HFFc6 (cell line): ENCODE measurements at regions not wholly inside any gene's neighbourhood (a gene's known extent, or its start where the extent isn't known, plus 50 kb on each side); places are given as distances from the start of the nearest gene placed in this dataset.

ENCODE experiments used
- DNase-seq: peaks from one replicate; pipeline ENCODE4 v3.0.0-alpha.2; 2018
- H3K27ac Mint-ChIP-seq: 2 replicates; pipeline ENCODE4 v1.8.0; 2020; ENCODE audit warnings: mild to moderate bottlenecking, mixed read lengths
- H3K27me3 Mint-ChIP-seq: 2 replicates; pipeline ENCODE4 v1.8.0; 2021; ENCODE audit warnings: mild to moderate bottlenecking, moderate library complexity, mixed read lengths; ENCODE audit not compliant: insufficient read depth
- H3K36me3 Mint-ChIP-seq: 2 replicates; pipeline ENCODE4 v1.8.0; 2021; ENCODE audit warnings: low read depth, mixed read lengths
- H3K4me1 Mint-ChIP-seq: 2 replicates; pipeline ENCODE4 v1.8.0; 2020; ENCODE audit warnings: low read depth, mixed read lengths
- H3K4me3 Mint-ChIP-seq: 2 replicates; pipeline ENCODE4 v1.8.0; 2020; ENCODE audit warnings: mild to moderate bottlenecking, moderate library complexity, mixed read lengths
- H3K9me3 Mint-ChIP-seq: 2 replicates; pipeline ENCODE4 v1.8.0; 2020; ENCODE audit warnings: mild to moderate bottlenecking, mixed read lengths
- TF ChIP-seq, protein P1 (sequence below): fragments of 200-600 bp; sonication (generic); IDR thresholded peaks from 2 replicates; pipeline ENCODE4 v1.5.0; 2021; ENCODE audit warnings: antibody characterized with exemption, mild to moderate bottlenecking

DNA sequence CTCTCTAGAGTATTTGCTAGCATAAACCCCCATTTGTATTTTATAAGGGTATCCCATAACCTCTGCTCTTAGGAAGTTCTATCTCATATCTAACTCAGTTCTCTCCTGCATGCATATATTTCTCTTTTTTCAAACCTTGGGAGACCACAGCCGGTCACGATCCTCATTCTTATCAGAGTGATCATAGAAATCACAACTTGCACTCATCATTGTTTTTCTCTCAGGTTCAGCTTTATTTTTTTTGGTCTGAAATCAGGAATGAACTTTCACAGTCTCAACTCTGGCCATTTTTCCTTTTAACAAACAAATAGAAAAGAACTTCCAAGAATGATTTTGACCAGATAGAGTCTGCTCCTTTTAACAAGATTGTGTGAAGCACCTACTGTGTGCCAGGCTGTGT, 98.6 kb upstream of the BLID start:
- Mint-ChIP-seq H3K9me3 (no peaks in the 10 kb centered on the region), H3K4me1 (peaks cover 63% of the 10 kb centered on the region), H3K27ac (peak overlapping the region; percentile 78), H3K27me3 (no peaks in the 10 kb centered on the region), H3K4me3 (peak overlapping the region; percentile 5; the same call in 1 of the 2 replicates), H3K36me3 (no peaks in the 10 kb centered on the region)
- DNase-seq, result no peak
- TF ChIP-seq, protein P1, sequence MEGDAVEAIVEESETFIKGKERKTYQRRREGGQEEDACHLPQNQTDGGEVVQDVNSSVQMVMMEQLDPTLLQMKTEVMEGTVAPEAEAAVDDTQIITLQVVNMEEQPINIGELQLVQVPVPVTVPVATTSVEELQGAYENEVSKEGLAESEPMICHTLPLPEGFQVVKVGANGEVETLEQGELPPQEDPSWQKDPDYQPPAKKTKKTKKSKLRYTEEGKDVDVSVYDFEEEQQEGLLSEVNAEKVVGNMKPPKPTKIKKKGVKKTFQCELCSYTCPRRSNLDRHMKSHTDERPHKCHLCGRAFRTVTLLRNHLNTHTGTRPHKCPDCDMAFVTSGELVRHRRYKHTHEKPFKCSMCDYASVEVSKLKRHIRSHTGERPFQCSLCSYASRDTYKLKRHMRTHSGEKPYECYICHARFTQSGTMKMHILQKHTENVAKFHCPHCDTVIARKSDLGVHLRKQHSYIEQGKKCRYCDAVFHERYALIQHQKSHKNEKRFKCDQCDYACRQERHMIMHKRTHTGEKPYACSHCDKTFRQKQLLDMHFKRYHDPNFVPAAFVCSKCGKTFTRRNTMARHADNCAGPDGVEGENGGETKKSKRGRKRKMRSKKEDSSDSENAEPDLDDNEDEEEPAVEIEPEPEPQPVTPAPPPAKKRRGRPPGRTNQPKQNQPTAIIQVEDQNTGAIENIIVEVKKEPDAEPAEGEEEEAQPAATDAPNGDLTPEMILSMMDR, result no peak

DNA sequence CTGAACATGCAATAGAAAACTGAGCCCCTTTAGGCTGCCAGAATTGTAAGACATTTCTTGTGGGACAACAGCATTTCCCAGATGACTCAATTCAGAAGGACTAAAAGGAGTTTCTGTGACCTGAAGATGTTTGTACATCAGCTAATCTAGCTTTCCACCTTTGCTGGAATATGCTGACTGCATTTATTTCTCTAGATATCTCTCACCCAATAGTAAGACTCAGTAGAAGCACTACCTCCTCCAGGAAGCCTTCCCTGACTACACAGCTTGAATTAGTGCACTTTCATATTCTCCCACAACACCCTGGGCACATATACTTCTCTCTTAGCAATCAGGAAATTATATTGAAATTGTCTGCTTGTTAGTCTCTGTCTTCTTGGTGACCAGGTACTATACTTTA, 98.1 kb upstream of the BLID start:
- no peaks in the 10 kb centered on the region for H3K27me3 Mint-ChIP-seq
- no peak overlapping the region for H3K4me3 Mint-ChIP-seq
- TF ChIP-seq, protein P1, result no peak
- DNase-seq, result no peak
- peak overlapping the region; percentile 78 for H3K27ac Mint-ChIP-seq
- no peaks in the 10 kb centered on the region for H3K36me3 Mint-ChIP-seq
- peaks cover 68% of the 10 kb centered on the region for H3K4me1 Mint-ChIP-seq
- no peaks in the 10 kb centered on the region for H3K9me3 Mint-ChIP-seq

DNA sequence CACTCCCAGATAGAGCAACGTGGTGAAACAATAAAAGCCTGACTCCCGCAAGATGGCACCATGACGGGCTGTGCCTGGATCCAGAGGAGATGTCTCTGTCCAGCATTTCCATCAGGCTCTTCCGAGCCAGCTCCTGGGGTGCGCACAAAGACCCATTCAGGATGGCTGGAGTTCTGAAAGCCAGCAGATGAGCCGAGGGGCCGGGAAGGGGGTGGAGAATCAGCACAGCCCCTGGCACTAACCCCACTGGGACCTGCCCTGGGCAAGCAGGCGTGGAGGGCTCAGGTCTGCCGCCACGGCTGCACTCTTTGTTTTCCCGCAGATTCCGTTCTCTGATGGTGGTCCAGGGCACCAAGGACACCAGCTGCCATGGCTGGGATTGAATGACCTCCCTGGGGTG, 97.2 kb upstream of the BLID start:
- no peak for DNase-seq
- H3K27me3 Mint-ChIP-seq, result no peaks in the 10 kb centered on the region
- H3K27ac Mint-ChIP-seq, result no peak overlapping the region
- H3K36me3 Mint-ChIP-seq, result no peaks in the 10 kb centered on the region
- TF ChIP-seq, protein P1, result no peak
- no peaks in the 10 kb centered on the region for H3K9me3 Mint-ChIP-seq
- H3K4me1 Mint-ChIP-seq, result peaks cover 77% of the 10 kb centered on the region
- no peak overlapping the region for H3K4me3 Mint-ChIP-seq

DNA sequence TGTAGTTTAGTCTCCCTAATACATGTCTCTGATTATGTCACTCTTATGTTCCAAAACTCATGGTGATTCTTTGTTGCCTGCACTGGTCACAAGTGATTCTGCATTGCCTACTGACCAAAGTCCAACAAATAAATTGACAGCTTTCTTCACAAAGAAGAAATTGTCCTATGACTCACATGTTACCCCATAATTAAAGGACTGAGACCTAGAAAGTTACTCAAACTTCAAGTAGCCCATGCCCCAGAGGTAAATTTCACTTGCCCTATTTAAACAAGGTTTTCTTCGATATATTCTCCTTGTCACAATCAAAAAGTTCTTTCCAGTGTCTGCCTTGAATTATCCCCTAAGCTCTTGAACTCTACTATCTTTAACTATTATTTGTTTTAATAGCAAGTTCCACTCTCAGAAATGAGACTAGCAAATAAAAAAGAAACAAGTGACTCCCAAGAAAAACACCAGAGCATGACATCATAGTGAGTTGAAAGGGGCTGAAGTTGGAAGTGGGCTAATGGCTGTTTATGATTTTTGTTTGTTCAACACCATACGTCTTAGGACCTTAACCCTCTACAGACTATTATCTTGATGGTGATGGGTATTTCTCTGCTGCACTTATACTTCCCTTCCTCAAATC, 94.5 kb upstream of the BLID start:
- Mint-ChIP-seq H3K4me3 (peak overlapping the region; percentile 1), H3K27ac (peak overlapping the region; percentile 44), H3K36me3 (no peaks in the 10 kb centered on the region), H3K27me3 (no peaks in the 10 kb centered on the region), H3K4me1 (peaks cover 85% of the 10 kb centered on the region), H3K9me3 (no peaks in the 10 kb centered on the region)
- DNase-seq, result no peak
- TF ChIP-seq, protein P1, result no peak

DNA sequence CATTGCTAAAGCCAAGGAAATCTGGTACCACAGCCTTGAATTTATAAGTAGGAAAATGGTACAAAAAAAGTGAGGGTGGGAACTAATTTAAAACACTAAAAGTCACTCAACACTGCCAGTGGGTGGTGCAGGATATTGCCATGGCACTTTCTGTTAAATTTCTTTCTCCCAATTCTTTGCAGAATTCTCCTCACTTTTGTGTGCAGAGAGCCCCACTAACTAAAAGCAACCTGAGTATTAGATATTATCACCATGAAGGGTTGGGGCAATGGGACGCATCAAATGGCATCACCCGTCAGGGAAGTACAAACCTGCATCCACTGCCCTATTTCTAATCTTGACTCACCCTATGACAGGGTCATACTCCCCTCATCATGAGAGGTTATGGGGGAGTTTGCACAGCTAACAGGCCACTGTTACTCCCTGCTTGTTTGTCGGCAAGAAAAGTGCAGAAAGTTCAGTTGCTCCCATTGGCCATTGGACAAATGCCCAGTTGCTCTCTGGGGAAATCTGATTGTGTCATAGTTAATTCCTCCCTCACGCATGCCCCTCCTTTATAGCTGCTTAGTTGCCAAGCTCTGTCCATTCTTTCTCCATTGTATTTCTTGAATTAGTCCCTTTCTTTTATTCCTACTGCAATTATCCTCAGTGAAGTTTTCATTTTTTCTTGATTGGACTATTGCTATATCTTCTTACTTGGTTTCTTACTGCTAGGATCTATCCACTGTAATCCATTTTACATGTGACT, 93.8 kb upstream of the BLID start:
- TF ChIP-seq, protein P1, result no peak
- H3K9me3 Mint-ChIP-seq, result no peaks in the 10 kb centered on the region
- H3K36me3 Mint-ChIP-seq, result no peaks in the 10 kb centered on the region
- peak overlapping the region; percentile 1; the same call in 1 of the 2 replicates for H3K4me3 Mint-ChIP-seq
- H3K27ac Mint-ChIP-seq, result peak overlapping the region; percentile 86
- peak; percentile 73 for DNase-seq
- H3K27me3 Mint-ChIP-seq, result no peaks in the 10 kb centered on the region
- peaks cover 85% of the 10 kb centered on the region for H3K4me1 Mint-ChIP-seq
